NCI-H345 (cell line): ENCODE measurements at regions not wholly inside any gene's neighbourhood (a gene's known extent, or its start where the extent isn't known, plus 50 kb on each side); places are given as distances from the start of the nearest gene placed in this dataset.
"Not testable (repeated sequence)": the region's sequence is repeated elsewhere in the genome, so short reads cannot be mapped to it uniquely, and the experiment has no call there.

Source experiments
- DNase-seq: peaks from one replicate; lab custom pipeline; 2025; lab: John Stamatoyannopoulos, UW

GRCh38 chr4:179124419-179124818 lies 1682.2 kb upstream of the AGA start:
- DNase-seq: no peak

- no peak for DNase-seq
Observed at GRCh38 chr4:179124957-179125356, 1682.7 kb upstream of the AGA start.

GRCh38 chr4:179125870-179126269 lies 1683.6 kb upstream of the AGA start:
- no peak for DNase-seq

- no peak for DNase-seq
Observed at GRCh38 chr4:179128299-179128698, 1686.1 kb upstream of the AGA start.

- no peak for DNase-seq
Observed at GRCh38 chr4:179130122-179130714, 1688.0 kb upstream of the AGA start.

- no peak for DNase-seq
Observed at GRCh38 chr4:179145746-179146525, 1703.7 kb upstream of the AGA start.

- no peak for DNase-seq
Observed at GRCh38 chr4:179151770-179152169, 1709.5 kb upstream of the AGA start.

GRCh38 chr4:179163147-179163546 lies 1720.9 kb upstream of the AGA start:
- DNase-seq: no peak

- DNase-seq: no peak
Observed at GRCh38 chr4:179164267-179164999, 1722.2 kb upstream of the AGA start.

- no peak for DNase-seq
Observed at GRCh38 chr4:179165000-179165738, 1722.9 kb upstream of the AGA start.

- no peak for DNase-seq
Observed at GRCh38 chr4:179165862-179166261, 1723.6 kb upstream of the AGA start.

- not testable (repeated sequence) for DNase-seq
Observed at GRCh38 chr4:179170308-179170707, 1728.1 kb upstream of the AGA start.

- DNase-seq: no peak
Observed at GRCh38 chr4:179182741-179183140, 1740.5 kb upstream of the AGA start.

- DNase-seq: no peak
Observed at GRCh38 chr4:179195887-179196286, 1753.7 kb upstream of the AGA start.

GRCh38 chr4:179196511-179196910 lies 1754.3 kb upstream of the AGA start:
- DNase-seq: no peak

- no peak for DNase-seq
Observed at GRCh38 chr4:179200681-179201080, 1758.4 kb upstream of the AGA start.

- no peak for DNase-seq
Observed at GRCh38 chr4:179225594-179225993, 1783.4 kb upstream of the AGA start.

- no peak for DNase-seq
Observed at GRCh38 chr4:179248821-179249220, 1806.6 kb upstream of the AGA start.

- no peak for DNase-seq
Observed at GRCh38 chr4:179268791-179269190, 1826.6 kb upstream of the AGA start.

- no peak for DNase-seq
Observed at GRCh38 chr4:179272282-179272681, 1830.0 kb upstream of the AGA start.

- DNase-seq: no peak
Observed at GRCh38 chr4:179278647-179279046, 1836.4 kb upstream of the AGA start.

GRCh38 chr4:179285696-179286095 lies 1843.5 kb upstream of the AGA start:
- DNase-seq: no peak
